GM12891 (cell line): ENCODE measurements at regions not wholly inside any gene's neighbourhood (a gene's known extent, or its start where the extent isn't known, plus 50 kb on each side); places are given as distances from the start of the nearest gene placed in this dataset.

ENCODE experiments used
- POLR2A ChIP-seq: IDR thresholded peaks from 2 replicates; pipeline ENCODE4 v1.6.1; 2011; ENCODE audit warnings: low read depth, low read length, control low read depth
- POLR2AphosphoS5 ChIP-seq: IDR thresholded peaks from 2 replicates; pipeline ENCODE4 v1.6.1; 2011; ENCODE audit warnings: low read depth, low read length, control low read depth
- POU2F2 ChIP-seq: IDR thresholded peaks from 2 replicates; pipeline ENCODE4 v1.6.1; 2011; ENCODE audit warnings: low read depth, mild to moderate bottlenecking, control low read depth, low read length, moderate library complexity
- TAF1 ChIP-seq: IDR thresholded peaks from 2 replicates; pipeline ENCODE4 v1.6.1; 2011; ENCODE audit warnings: low read depth, low read length, control low read depth

DNA sequence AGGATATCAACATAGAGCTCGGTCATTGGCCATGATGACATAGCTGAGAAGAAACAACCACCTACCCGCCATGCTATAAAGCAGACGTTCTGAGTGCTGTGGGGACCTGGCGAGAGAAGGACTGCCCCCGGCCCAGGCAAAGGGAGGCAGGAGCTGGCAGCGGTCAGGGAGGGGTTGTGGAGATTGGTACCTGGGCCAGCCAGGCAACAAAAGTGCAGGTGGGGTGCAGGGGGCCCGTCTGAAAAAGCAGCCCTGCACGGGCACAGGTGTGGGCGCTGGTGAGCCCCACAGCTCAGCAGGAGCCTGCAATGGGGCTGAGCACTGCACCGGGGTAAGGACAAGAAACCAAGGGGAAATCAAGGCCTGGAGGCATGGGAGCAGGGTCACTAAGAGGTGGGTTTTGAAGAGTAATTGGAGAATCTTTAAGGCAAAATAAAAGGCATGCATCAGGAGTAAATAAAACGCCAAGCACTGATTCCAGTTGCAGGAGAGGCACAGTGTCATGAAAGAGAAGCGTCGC, 464.0 kb downstream of the EIPR1 start:
- TF ChIP-seq POLR2A (no peak), POLR2AphosphoS5 (no peak), POU2F2 (no peak), TAF1 (no peak)
